D721Med (cell line): ENCODE measurements at regions not wholly inside any gene's neighbourhood (a gene's known extent, or its start where the extent isn't known, plus 50 kb on each side); places are given as distances from the start of the nearest gene placed in this dataset.

ENCODE experiments used
- DNase-seq: peaks from one replicate; pipeline ENCODE4 v3.0.0; 2011; ENCODE audit warnings: low spot score; ENCODE audit not compliant: insufficient read length
- FAIRE-seq: peaks from 2 replicates; lab custom pipeline; 2011; peaks lifted over from hg19 to GRCh38; lab: Jason Lieb, UNC
- TF ChIP-seq, protein P1 (sequence below): IDR thresholded peaks from 2 replicates; pipeline ENCODE4 v1.5.1; 2012; ENCODE audit warnings: mild to moderate bottlenecking, control low read depth; ENCODE audit not compliant: insufficient read depth; ENCODE audit errors: missing control alignments

DNA sequence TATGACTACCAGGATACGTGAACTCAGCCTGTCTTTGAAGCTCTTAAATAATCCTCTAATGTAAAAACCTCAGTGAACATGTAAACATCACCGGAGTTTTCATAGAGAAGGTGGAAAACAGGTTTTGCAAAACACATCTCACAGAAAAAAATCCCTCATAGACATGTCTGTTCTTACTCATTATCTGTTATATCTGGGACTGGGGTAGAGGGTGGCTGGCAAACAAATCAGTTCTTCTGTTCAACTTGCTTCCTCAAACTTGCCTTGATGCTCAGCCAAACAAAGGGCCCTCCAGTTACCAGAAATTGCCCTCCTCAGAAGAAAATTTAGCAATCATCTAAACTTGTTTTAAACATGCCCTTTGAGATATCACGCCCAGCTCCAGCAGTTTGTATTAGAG, 66.1 kb upstream of the CXADR start:
- FAIRE-seq (no peak), DNase-seq (no peak)
- TF ChIP-seq, protein P1, sequence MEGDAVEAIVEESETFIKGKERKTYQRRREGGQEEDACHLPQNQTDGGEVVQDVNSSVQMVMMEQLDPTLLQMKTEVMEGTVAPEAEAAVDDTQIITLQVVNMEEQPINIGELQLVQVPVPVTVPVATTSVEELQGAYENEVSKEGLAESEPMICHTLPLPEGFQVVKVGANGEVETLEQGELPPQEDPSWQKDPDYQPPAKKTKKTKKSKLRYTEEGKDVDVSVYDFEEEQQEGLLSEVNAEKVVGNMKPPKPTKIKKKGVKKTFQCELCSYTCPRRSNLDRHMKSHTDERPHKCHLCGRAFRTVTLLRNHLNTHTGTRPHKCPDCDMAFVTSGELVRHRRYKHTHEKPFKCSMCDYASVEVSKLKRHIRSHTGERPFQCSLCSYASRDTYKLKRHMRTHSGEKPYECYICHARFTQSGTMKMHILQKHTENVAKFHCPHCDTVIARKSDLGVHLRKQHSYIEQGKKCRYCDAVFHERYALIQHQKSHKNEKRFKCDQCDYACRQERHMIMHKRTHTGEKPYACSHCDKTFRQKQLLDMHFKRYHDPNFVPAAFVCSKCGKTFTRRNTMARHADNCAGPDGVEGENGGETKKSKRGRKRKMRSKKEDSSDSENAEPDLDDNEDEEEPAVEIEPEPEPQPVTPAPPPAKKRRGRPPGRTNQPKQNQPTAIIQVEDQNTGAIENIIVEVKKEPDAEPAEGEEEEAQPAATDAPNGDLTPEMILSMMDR = no peak

DNA sequence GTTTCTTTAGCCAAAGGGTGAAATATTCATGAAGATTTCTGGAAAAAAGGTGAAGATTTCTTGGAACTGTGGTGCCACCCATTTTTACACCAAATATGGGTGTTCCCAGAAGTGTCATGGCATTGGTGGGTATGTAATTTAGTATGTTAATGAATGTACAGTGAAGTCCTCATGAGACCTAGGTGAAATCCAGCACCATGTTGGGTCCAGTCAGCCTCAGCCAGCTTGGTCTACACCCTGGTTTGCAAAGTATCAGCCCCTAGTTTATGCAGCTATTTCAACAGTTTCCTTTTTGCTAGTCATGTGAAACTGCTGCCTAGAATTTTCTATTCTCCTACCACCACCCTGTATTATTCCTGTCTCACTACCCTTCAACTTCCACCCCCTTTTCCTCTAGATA, 63.1 kb upstream of the CXADR start:
- TF ChIP-seq, protein P1 = no peak
- FAIRE-seq = no peak
- no peak for DNase-seq

DNA sequence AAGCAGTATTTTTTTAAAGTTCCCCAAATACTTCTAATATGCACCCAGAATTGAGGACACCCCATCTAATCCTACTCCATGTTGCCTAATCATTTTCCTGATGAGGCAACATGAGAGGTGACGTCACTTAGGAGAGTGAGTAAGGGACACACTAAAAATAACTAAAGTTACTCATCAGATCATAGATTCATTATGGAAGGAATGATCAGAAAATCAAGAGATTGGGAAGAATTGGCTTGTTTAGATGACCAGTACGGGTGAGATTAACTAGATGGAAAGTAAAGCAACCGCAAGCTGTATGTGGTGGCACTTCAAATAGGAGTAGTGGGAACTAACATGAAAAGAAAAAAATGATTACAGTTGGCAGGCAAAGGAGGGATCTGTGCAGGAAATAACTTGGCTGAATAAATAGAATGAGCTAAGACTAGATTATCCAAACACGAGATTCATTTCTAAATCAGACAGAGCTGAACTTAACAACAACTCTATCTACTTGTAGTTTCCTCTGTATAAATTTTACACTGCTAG, 61.4 kb upstream of the CXADR start:
- no peak for FAIRE-seq
- no peak for DNase-seq
- TF ChIP-seq, protein P1 = no peak

DNA sequence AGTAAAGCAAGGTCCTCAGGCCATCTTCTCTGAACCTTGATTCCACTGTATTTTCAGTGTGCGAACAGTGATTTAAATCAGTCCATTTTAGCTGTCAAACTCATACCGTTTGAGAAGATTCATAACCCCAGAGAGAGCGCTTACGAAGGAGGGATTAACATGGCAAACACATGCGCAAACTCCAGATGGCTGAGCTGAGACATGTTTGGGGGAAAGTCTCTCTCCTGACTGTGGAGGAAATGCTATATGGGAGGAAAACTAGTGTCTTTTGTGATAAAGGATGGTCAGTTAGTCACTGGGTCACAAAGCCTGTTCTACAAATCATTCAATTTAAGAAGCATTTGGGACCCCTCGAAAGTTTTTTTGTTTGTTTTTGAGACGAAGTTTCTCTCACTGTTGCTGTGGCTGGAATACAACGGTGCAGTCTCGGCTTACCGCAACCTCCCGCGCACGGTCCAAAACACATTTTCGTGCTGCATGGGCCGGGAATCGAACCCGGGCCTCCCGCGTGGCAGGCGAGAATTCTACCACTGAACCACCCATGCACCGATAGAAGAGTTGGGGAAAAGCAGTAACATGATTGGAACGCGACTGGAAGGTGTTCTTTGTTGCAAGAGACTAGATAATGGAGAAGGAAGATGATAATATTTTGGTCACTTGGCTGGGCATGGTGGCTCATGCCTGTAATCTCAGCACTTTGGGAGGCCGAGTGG, 58.4 kb upstream of the CXADR start:
- TF ChIP-seq, protein P1 = no peak
- DNase-seq = peak; percentile 47
- FAIRE-seq = peak; percentile 90

DNA sequence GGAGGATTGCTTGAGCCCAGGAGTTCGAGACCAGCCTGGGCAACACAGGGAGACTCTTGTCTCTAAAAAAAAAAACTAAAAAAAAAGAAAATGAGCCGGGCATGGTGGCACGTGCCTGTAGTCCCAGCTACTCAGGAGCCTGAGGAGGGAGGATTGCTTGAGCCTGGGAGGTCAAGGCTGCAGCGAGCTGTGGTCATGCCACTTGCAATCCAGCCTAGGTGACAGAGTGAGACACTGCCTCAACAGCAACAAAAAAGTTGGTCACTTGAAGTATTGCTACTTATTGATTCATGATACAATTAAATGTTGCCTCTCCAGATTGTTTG, 57.9 kb upstream of the CXADR start:
- DNase-seq = no peak
- TF ChIP-seq, protein P1 = no peak
- FAIRE-seq = no peak

DNA sequence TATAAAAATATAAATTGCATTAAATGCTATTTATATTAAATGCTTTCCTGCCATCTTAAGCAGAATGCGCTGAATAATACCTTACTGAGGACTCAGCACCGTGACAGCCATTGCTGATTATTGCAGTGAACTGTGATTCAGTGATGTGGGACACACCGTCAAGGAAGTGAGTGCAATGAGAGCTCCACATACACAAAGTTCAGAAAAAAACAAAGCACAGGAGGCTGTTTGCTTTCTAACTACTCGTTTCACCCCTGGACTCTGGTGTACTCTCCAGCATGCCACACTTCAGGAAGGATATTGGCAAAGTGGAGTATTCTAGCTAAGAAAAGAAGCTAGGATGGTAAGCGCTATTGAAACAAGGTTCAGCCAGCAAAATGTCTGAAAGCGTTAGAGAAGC, 57.4 kb upstream of the CXADR start:
- TF ChIP-seq, protein P1 = no peak
- no peak for FAIRE-seq
- DNase-seq = no peak

DNA sequence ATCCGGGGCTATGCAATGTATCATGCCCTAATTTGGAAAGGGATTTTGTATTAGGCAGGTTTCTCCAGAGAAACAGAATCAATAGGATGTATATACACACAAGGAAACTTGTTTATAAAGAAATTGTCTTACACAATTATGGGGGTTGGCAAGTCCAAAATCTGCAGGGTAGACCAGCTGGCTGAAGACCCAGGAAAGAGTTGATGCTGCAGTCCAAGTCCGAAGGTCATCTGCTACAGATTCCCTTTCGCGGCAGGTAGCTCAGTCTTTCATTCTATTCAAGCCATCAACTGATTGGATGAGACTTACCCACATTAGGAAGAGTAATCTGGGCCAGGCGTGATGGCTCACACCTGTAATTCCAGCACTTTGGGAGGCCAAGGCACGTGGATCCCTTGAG, 54.6 kb upstream of the CXADR start:
- FAIRE-seq (no peak), DNase-seq (no peak)
- TF ChIP-seq, protein P1 = no peak
